Upper lobe of right lung (tissue), 1 donor: ENCODE measurements at regions not wholly inside any gene's neighbourhood (a gene's known extent, or its start where the extent isn't known, plus 50 kb on each side); places are given as distances from the start of the nearest gene placed in this dataset.
"Not testable (repeated sequence)": the region's sequence is repeated elsewhere in the genome, so short reads cannot be mapped to it uniquely, and the experiment has no call there.

Source experiments
- ATAC-seq: fragments of 200-7000 bp; cut with Tn5 transposase; one replicate; pipeline ENCODE4 v1.9.1; 2020; ENCODE audit warnings: mild to moderate bottlenecking, moderate library complexity
- DNase-seq: peaks from one replicate; pipeline ENCODE4 v3.0.0-alpha.2; 2020
- H3K27ac ChIP-seq: fragments of 200-600 bp; one replicate; pipeline ENCODE4 v1.8.0; 2022
- H3K27me3 ChIP-seq: fragments of 200-600 bp; one replicate; pipeline ENCODE4 v1.8.0; 2022; ENCODE audit warnings: mild to moderate bottlenecking
- H3K36me3 ChIP-seq: fragments of 200-600 bp; one replicate; pipeline ENCODE4 v1.8.0; 2022
- H3K4me1 ChIP-seq: fragments of 200-600 bp; one replicate; pipeline ENCODE4 v1.8.0; 2022
- H3K4me3 ChIP-seq: fragments of 200-600 bp; one replicate; pipeline ENCODE4 v1.8.0; 2022; ENCODE audit warnings: mild to moderate bottlenecking
- H3K9me3 ChIP-seq: fragments of 200-600 bp; one replicate; pipeline ENCODE4 v1.8.0; 2022
- CTCF ChIP-seq: fragments of 200-600 bp; IDR thresholded peaks from one replicate; pipeline ENCODE4 v1.8.0; 2022; ENCODE audit warnings: antibody characterized with exemption
- intact Hi-C: fragments of 100-400 bp; cut with DNase I; formaldehyde crosslinking; loops from one replicate; pipeline ENCODE4 v1.11.0; 2022
- donor health status: DM: no; HTN: yes; CAD: no; lungs with severe emphysema.

- Histone ChIP-seq H3K4me3 (no peak overlapping the region), H3K9me3 (no peaks in the 10 kb centered on the region), H3K27ac (no peak overlapping the region), H3K27me3 (no peaks in the 10 kb centered on the region), H3K36me3 (no peaks in the 10 kb centered on the region), H3K4me1 (no peaks in the 10 kb centered on the region)
- intact Hi-C loops, result no loop called here
- no peak for TF ChIP-seq CTCF
- DNase-seq (no peak), ATAC-seq (no peak)
These were observed 96.0 kb upstream of the C1GALT1C1 start for GRCh38 chrX:120725874-120726273.

GRCh38 chrX:120719622-120720021 is 89.8 kb upstream of the C1GALT1C1 start:
- Histone ChIP-seq H3K4me1 (no peaks in the 10 kb centered on the region), H3K36me3 (no peaks in the 10 kb centered on the region), H3K27me3 (no peaks in the 10 kb centered on the region), H3K27ac (no peak overlapping the region), H3K4me3 (no peak overlapping the region), H3K9me3 (no peaks in the 10 kb centered on the region)
- no peak for TF ChIP-seq CTCF
- intact Hi-C loops, result no loop called here
- ATAC-seq, result no peak
- no peak for DNase-seq

- no peaks in the 10 kb centered on the region for H3K36me3 ChIP-seq
- no peak for DNase-seq
- no peak for ATAC-seq
- H3K27me3 ChIP-seq, result no peaks in the 10 kb centered on the region
- H3K9me3 ChIP-seq, result no peaks in the 10 kb centered on the region
- H3K4me1 ChIP-seq, result no peaks in the 10 kb centered on the region
- TF ChIP-seq CTCF, result no peak
- H3K27ac ChIP-seq, result no peak overlapping the region
- no peak overlapping the region for H3K4me3 ChIP-seq
- intact Hi-C loops, result no loop called here
These were observed 89.1 kb upstream of the C1GALT1C1 start for GRCh38 chrX:120718969-120719368.

- H3K27me3 ChIP-seq, H3K36me3 ChIP-seq, intact Hi-C loops, DNase-seq, H3K4me1 ChIP-seq, H3K27ac ChIP-seq, ATAC-seq, H3K9me3 ChIP-seq, H3K4me3 ChIP-seq: not testable (repeated sequence)
These were observed 72.5 kb upstream of the C1GALT1C1 start for GRCh38 chrX:120702337-120702736.

GRCh38 chrX:120697053-120697452 is 67.2 kb upstream of the C1GALT1C1 start:
- intact Hi-C loops, result no loop called here
- Histone ChIP-seq H3K36me3 (no peaks in the 10 kb centered on the region), H3K27me3 (no peaks in the 10 kb centered on the region), H3K4me1 (no peaks in the 10 kb centered on the region), H3K4me3 (no peak overlapping the region), H3K9me3 (no peaks in the 10 kb centered on the region), H3K27ac (no peak overlapping the region)
- no peak for TF ChIP-seq CTCF
- DNase-seq (no peak), ATAC-seq (no peak)

GRCh38 chrX:120692319-120692718 is 62.5 kb upstream of the C1GALT1C1 start:
- no peak for DNase-seq
- no peak overlapping the region for H3K4me3 ChIP-seq
- H3K9me3 ChIP-seq, result no peaks in the 10 kb centered on the region
- H3K27ac ChIP-seq, result no peak overlapping the region
- TF ChIP-seq CTCF, result no peak
- no peaks in the 10 kb centered on the region for H3K4me1 ChIP-seq
- intact Hi-C loops, result no loop called here
- no peaks in the 10 kb centered on the region for H3K27me3 ChIP-seq
- H3K36me3 ChIP-seq, result no peaks in the 10 kb centered on the region
- ATAC-seq, result no peak
